ENCODE measurements at regions not wholly inside any gene's neighbourhood (a gene's known extent, or its start where the extent isn't known, plus 50 kb on each side); places are given as distances from the start of the nearest gene placed in this dataset.
"Not testable (repeated sequence)": the region's sequence is repeated elsewhere in the genome, so short reads cannot be mapped to it uniquely, and the experiment has no call there.

- no peaks in the 10 kb centered on the region for H3K36me3 Mint-ChIP-seq (ENCODE audit: low read depth)
- DNase-seq (ENCODE audit: low spot score) = no peak
- H3K27me3 Mint-ChIP-seq (ENCODE audit: low read depth) = no peaks in the 10 kb centered on the region
- H3K4me1 Mint-ChIP-seq (ENCODE audit: low read depth) = no peaks in the 10 kb centered on the region
- H3K4me3 Mint-ChIP-seq = no peak overlapping the region
- no peak overlapping the region for H3K27ac Mint-ChIP-seq
- H3K9me3 Mint-ChIP-seq = no peaks in the 10 kb centered on the region
Observed at GRCh38 chr20:24836661-24837299, 112.3 kb upstream of the CST7 start.

- Mint-ChIP-seq H3K36me3 (ENCODE audit: low read depth) (no peaks in the 10 kb centered on the region), H3K9me3 (no peaks in the 10 kb centered on the region), H3K27me3 (ENCODE audit: low read depth) (peaks cover 2% of the 10 kb centered on the region), H3K4me3 (no peak overlapping the region), H3K27ac (no peak overlapping the region), H3K4me1 (ENCODE audit: low read depth) (no peaks in the 10 kb centered on the region)
- DNase-seq (ENCODE audit: low spot score) = no peak
Observed at GRCh38 chr20:24837781-24838450, 111.2 kb upstream of the CST7 start.

GRCh38 chr20:24838546-24839535, 110.2 kb upstream of the CST7 start:
- Mint-ChIP-seq H3K4me3 (no peak overlapping the region), H3K27ac (no peak overlapping the region)

GRCh38 chr20:24840121-24840713, 108.9 kb upstream of the CST7 start:
- no peaks in the 10 kb centered on the region for H3K4me1 Mint-ChIP-seq (ENCODE audit: low read depth)
- no peak overlapping the region for H3K4me3 Mint-ChIP-seq
- no peaks in the 10 kb centered on the region for H3K36me3 Mint-ChIP-seq (ENCODE audit: low read depth)
- no peak overlapping the region for H3K27ac Mint-ChIP-seq
- no peaks in the 10 kb centered on the region for H3K9me3 Mint-ChIP-seq
- peaks cover 8% of the 10 kb centered on the region for H3K27me3 Mint-ChIP-seq (ENCODE audit: low read depth)
- no peak for DNase-seq (ENCODE audit: low spot score)

More at GRCh38 chr20:24838546-24839535, 110.2 kb upstream of the CST7 start:
- peaks cover 8% of the 10 kb centered on the region for H3K27me3 Mint-ChIP-seq (ENCODE audit: low read depth)
- no peaks in the 10 kb centered on the region for H3K4me1 Mint-ChIP-seq (ENCODE audit: low read depth)
- no peak for DNase-seq (ENCODE audit: low spot score)
- H3K9me3 Mint-ChIP-seq = no peaks in the 10 kb centered on the region
- no peaks in the 10 kb centered on the region for H3K36me3 Mint-ChIP-seq (ENCODE audit: low read depth)

DNA sequence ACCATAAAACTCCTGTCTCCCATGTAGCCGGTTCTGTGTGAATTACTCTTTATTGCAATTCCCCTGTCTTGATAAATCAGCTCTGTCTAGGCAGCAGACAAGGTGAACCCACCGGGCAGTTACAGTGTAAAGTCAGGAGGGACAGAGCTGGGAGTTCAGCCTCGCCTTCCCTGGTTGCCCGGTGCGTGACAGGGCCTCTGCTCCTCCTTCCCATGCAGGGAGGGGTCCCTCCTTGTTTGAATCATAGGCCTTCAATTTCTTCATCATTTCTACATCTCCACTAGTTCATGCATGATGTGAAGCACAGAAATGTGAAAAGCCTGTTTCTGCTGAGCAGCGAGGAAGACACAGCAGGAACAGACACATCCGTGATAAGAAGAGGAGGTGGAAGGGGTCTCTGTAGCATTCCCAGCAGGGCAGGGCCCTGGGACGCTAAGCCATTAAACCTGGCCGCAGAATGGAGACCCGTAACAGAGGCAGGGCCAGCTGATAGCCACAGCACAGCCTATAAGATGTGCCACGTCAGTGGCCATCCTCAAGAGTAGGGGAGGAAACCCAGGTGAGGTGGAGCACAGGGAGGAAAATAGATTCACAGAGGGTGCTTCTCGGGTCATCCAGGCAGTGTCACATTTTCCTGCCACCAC, 106.7 kb upstream of the CST7 start:
- no peak for DNase-seq (ENCODE audit: low spot score)
- Mint-ChIP-seq H3K27me3 (ENCODE audit: low read depth) (peaks cover 20% of the 10 kb centered on the region), H3K36me3 (ENCODE audit: low read depth) (no peaks in the 10 kb centered on the region), H3K9me3 (peaks cover 4% of the 10 kb centered on the region), H3K4me3 (no peak overlapping the region), H3K27ac (no peak overlapping the region), H3K4me1 (ENCODE audit: low read depth) (no peaks in the 10 kb centered on the region)

- Mint-ChIP-seq H3K9me3 (peaks cover 8% of the 10 kb centered on the region), H3K36me3 (ENCODE audit: low read depth) (no peaks in the 10 kb centered on the region), H3K27ac (no peak overlapping the region), H3K27me3 (ENCODE audit: low read depth) (peaks cover 20% of the 10 kb centered on the region), H3K4me3 (no peak overlapping the region), H3K4me1 (ENCODE audit: low read depth) (no peaks in the 10 kb centered on the region)
- DNase-seq (ENCODE audit: low spot score) = no peak
Observed at GRCh38 chr20:24842918-24843715, 106.0 kb upstream of the CST7 start.

GRCh38 chr20:24850176-24850575, 98.9 kb upstream of the CST7 start:
- Mint-ChIP-seq H3K36me3 (ENCODE audit: low read depth) (no peaks in the 10 kb centered on the region), H3K27me3 (ENCODE audit: low read depth) (peaks cover 15% of the 10 kb centered on the region)
- DNase-seq (ENCODE audit: low spot score) = no peak

GRCh38 chr20:24851346-24852019, 97.6 kb upstream of the CST7 start:
- no peaks in the 10 kb centered on the region for H3K36me3 Mint-ChIP-seq (ENCODE audit: low read depth)
- no peak for DNase-seq (ENCODE audit: low spot score)
- peaks cover 4% of the 10 kb centered on the region for H3K4me1 Mint-ChIP-seq (ENCODE audit: low read depth)
- H3K27ac Mint-ChIP-seq = no peak overlapping the region
- H3K9me3 Mint-ChIP-seq = peaks cover 13% of the 10 kb centered on the region
- no peak overlapping the region for H3K4me3 Mint-ChIP-seq
- H3K27me3 Mint-ChIP-seq (ENCODE audit: low read depth) = peaks cover 6% of the 10 kb centered on the region

More at GRCh38 chr20:24850176-24850575, 98.9 kb upstream of the CST7 start:
- H3K4me3 Mint-ChIP-seq = no peak overlapping the region
- peaks cover 13% of the 10 kb centered on the region for H3K9me3 Mint-ChIP-seq
- no peaks in the 10 kb centered on the region for H3K4me1 Mint-ChIP-seq (ENCODE audit: low read depth)
- H3K27ac Mint-ChIP-seq = no peak overlapping the region

DNA sequence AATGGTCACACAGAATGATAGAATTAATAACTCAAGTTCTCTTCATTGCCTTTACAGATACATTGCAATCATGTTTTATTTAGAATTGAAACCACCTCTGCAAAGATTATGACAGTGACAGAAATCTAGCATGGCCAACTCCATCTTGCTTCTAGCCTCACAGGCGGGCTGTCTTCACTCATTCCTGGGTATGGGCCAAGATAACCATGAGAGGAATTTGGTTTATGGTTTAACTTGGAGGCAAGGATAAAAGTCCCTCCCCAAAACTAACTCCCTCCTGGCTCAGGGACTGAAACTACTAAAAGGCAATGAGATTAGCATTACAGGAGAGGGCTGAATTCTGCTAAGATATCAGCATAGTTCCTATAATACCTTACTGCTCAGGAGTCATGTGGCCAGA, 95.2 kb upstream of the CST7 start:
- no peak overlapping the region for H3K27ac Mint-ChIP-seq
- H3K4me3 Mint-ChIP-seq = no peak overlapping the region
- no peaks in the 10 kb centered on the region for H3K36me3 Mint-ChIP-seq (ENCODE audit: low read depth)
- no peak for DNase-seq (ENCODE audit: low spot score)
- peaks cover 3% of the 10 kb centered on the region for H3K27me3 Mint-ChIP-seq (ENCODE audit: low read depth)
- H3K4me1 Mint-ChIP-seq (ENCODE audit: low read depth) = peaks cover 23% of the 10 kb centered on the region
- peaks cover 11% of the 10 kb centered on the region for H3K9me3 Mint-ChIP-seq

- peaks cover 17% of the 10 kb centered on the region for H3K9me3 Mint-ChIP-seq
- no peaks in the 10 kb centered on the region for H3K36me3 Mint-ChIP-seq (ENCODE audit: low read depth)
- H3K27me3 Mint-ChIP-seq (ENCODE audit: low read depth) = no peaks in the 10 kb centered on the region
- peaks cover 23% of the 10 kb centered on the region for H3K4me1 Mint-ChIP-seq (ENCODE audit: low read depth)
- no peak overlapping the region for H3K27ac Mint-ChIP-seq
- DNase-seq (ENCODE audit: low spot score) = no peak
- H3K4me3 Mint-ChIP-seq = no peak overlapping the region
Observed at GRCh38 chr20:24855848-24856247, 93.2 kb upstream of the CST7 start.

- not testable (repeated sequence) for H3K36me3 Mint-ChIP-seq (ENCODE audit: low read depth); H3K4me3 Mint-ChIP-seq; DNase-seq (ENCODE audit: low spot score); H3K27ac Mint-ChIP-seq; H3K27me3 Mint-ChIP-seq (ENCODE audit: low read depth)
- Mint-ChIP-seq H3K4me1 (ENCODE audit: low read depth) (peaks cover 23% of the 10 kb centered on the region), H3K9me3 (peaks cover 21% of the 10 kb centered on the region)
Observed at GRCh38 chr20:24858500-24858899, 90.6 kb upstream of the CST7 start.

- Mint-ChIP-seq H3K4me3 (no peak overlapping the region), H3K9me3 (peaks cover 23% of the 10 kb centered on the region), H3K4me1 (ENCODE audit: low read depth) (peaks cover 23% of the 10 kb centered on the region), H3K27me3 (ENCODE audit: low read depth) (no peaks in the 10 kb centered on the region), H3K36me3 (ENCODE audit: low read depth) (no peaks in the 10 kb centered on the region), H3K27ac (no peak overlapping the region)
- DNase-seq (ENCODE audit: low spot score) = no peak
Observed at GRCh38 chr20:24859539-24859938, 89.5 kb upstream of the CST7 start.
